RWPE2 (cell line): ENCODE measurements at regions not wholly inside any gene's neighbourhood (a gene's known extent, or its start where the extent isn't known, plus 50 kb on each side); places are given as distances from the start of the nearest gene placed in this dataset.
A peak's percentile ranks its signal among the peaks of the same experiment; 100 is the strongest.
"Not testable (repeated sequence)": the region's sequence is repeated elsewhere in the genome, so short reads cannot be mapped to it uniquely, and the experiment has no call there.

Source experiments
- ATAC-seq: fragments of 200-7000 bp; cut with Tn5 transposase; 3 replicates; pipeline ENCODE4 v1.9.1; 2021; ENCODE audit warnings: low read depth
- DNase-seq: peaks from one replicate; pipeline ENCODE4 v3.0.0-alpha.2; 2020; ENCODE audit warnings: low spot score
- H3K27ac ChIP-seq: fragments of 450-650 bp; 2 replicates; pipeline ENCODE4 v1.5.1; 2017; ENCODE audit warnings: mild to moderate bottlenecking; ENCODE audit not compliant: poor library complexity, severe bottlenecking
- H3K27me3 ChIP-seq: fragments of 250-450 bp; sonication (Bioruptor Pico); 2 replicates; pipeline ENCODE4 v1.5.1; 2021; ENCODE audit warnings: mild to moderate bottlenecking, moderate library complexity; ENCODE audit not compliant: insufficient read depth, poor library complexity, severe bottlenecking
- H3K36me3 ChIP-seq: fragments of 250-450 bp; sonication (Bioruptor Pico); 2 replicates; pipeline ENCODE4 v1.5.1; 2020; ENCODE audit warnings: low read depth, mild to moderate bottlenecking, moderate library complexity
- H3K4me1 ChIP-seq: fragments of 250-450 bp; sonication (Bioruptor Pico); 2 replicates; pipeline ENCODE4 v1.5.1; 2021; ENCODE audit warnings: mild to moderate bottlenecking, moderate library complexity; ENCODE audit not compliant: insufficient read depth, poor library complexity, severe bottlenecking
- H3K4me3 ChIP-seq: fragments of 250-450 bp; sonication (Bioruptor Pico); 2 replicates; pipeline ENCODE4 v1.5.1; 2021; ENCODE audit warnings: mild to moderate bottlenecking, moderate library complexity; ENCODE audit not compliant: severe bottlenecking
- H3K9me3 ChIP-seq: fragments of 250-450 bp; sonication (Bioruptor Pico); 2 replicates; pipeline ENCODE4 v1.5.1; 2021; ENCODE audit warnings: mild to moderate bottlenecking, moderate library complexity; ENCODE audit not compliant: severe bottlenecking
- CTCF ChIP-seq: fragments of 450-650 bp; IDR thresholded peaks from one replicate; pipeline ENCODE4 v1.5.1; 2017; ENCODE audit warnings: mild to moderate bottlenecking, moderate library complexity; ENCODE audit not compliant: poor library complexity, severe bottlenecking

DNA sequence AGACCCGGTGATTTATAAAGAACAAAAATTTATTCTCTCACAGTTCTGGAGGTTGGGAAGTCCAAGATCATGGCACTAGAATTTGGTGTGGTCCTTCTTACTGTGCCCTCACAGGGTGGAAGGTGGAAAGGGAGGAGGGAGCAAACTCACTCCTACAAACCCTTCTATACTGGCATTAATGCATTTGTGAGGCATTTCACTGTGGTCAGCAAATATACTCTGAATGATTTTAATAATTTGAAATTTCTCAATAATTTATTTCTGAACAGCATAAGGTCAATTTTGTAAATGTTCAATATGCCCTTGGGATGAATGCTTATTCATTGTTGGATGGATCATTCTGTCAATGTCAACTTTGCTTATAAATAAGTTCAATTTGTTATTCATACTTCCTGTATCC lies 120.6 kb downstream of the GATA6 start:
- H3K36me3 ChIP-seq, result no peaks in the 10 kb centered on the region
- H3K27me3 ChIP-seq, result no peaks in the 10 kb centered on the region
- H3K9me3 ChIP-seq, result no peaks in the 10 kb centered on the region
- ATAC-seq (no peak), DNase-seq (no peak)
- H3K27ac ChIP-seq, result no peak overlapping the region
- no peak for TF ChIP-seq CTCF
- peaks cover 22% of the 10 kb centered on the region for H3K4me1 ChIP-seq
- no peak overlapping the region for H3K4me3 ChIP-seq

DNA sequence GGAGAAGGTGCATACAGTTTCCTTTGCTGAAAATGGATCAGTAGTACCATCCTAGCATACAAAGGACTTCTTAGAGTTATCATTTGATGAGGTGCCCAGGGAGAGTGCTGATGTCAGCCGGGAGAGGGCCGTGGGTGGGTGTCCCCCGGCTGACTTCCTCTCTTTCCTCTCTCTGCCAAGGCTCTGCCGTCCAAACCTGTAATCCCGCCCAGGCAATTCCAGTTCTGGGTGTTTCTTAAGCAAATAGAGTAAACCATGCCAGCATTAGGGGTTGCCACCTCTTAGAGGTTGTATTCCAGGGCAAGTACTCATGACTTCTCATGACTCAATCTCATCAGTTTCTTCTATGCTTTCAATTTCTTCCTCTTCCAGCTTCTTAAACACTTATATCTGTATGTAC lies 117.2 kb downstream of the GATA6 start:
- DNase-seq (peak; percentile 72), ATAC-seq (peak; percentile 90)
- peaks cover 40% of the 10 kb centered on the region for H3K4me1 ChIP-seq

GRCh38 chr18:22285361-22286140 lies 116.2 kb downstream of the GATA6 start:
- Histone ChIP-seq H3K27ac (peak overlapping the region; percentile 89), H3K36me3 (no peaks in the 10 kb centered on the region), H3K27me3 (no peaks in the 10 kb centered on the region), H3K9me3 (no peaks in the 10 kb centered on the region), H3K4me1 (peaks cover 40% of the 10 kb centered on the region), H3K4me3 (no peak overlapping the region)
- DNase-seq (no peak), ATAC-seq (peak; percentile 33; the same call in 1 of the 3 replicates)
- TF ChIP-seq CTCF, result no peak

More for the DNA sequence above, 117.2 kb downstream of the GATA6 start:
- TF ChIP-seq CTCF, result no peak
- Histone ChIP-seq H3K4me3 (no peak overlapping the region), H3K27ac (peak overlapping the region; percentile 89), H3K36me3 (no peaks in the 10 kb centered on the region), H3K9me3 (no peaks in the 10 kb centered on the region), H3K27me3 (no peaks in the 10 kb centered on the region)

DNA sequence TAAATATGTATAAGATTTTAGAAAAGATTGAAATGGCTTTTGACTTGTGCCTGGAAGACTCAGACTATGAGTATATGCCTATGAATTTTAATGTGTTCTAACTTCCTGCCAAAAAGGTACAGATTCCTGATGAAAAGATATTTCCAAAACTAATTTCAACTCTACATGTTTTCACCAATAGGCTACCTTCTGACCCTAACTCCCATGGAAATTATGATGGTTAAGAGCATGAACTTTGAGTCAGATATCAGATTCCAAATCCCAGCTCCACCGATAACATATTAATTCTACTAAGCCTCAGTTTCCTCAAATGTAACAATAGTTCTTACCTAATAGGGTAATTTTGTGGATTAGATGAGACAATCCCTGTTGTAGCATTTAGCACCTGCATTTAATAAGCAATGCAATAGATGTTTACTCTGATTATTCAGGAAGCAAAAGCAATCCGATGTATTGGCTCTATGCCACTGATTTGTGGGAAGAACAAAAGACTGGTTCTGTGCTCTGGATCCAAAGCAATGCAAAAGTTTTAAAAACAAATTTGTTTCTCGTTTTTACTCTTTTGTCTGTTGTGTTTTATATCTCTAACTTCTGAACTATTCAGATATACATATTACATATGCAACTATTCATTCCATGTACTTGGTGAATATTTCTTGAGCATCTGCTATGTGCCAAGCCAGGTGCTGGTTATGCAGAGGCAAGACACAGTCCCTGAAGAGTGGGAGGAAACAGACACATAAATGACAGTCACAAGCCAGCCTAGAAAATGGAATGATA lies 115.4 kb downstream of the GATA6 start:
- no peak for DNase-seq
- Histone ChIP-seq H3K4me1 (peaks cover 40% of the 10 kb centered on the region), H3K27me3 (no peaks in the 10 kb centered on the region), H3K9me3 (no peaks in the 10 kb centered on the region), H3K27ac (peak overlapping the region; percentile 89), H3K4me3 (no peak overlapping the region), H3K36me3 (no peaks in the 10 kb centered on the region)
- no peak for TF ChIP-seq CTCF
- no peak for ATAC-seq

GRCh38 chr18:22283855-22284254 lies 114.5 kb downstream of the GATA6 start:
- ATAC-seq, H3K9me3 ChIP-seq, H3K27ac ChIP-seq, H3K27me3 ChIP-seq, DNase-seq, H3K36me3 ChIP-seq, H3K4me3 ChIP-seq: not testable (repeated sequence)
- peaks cover 40% of the 10 kb centered on the region for H3K4me1 ChIP-seq
